B cell (primary cell): ENCODE measurements at regions not wholly inside any gene's neighbourhood (a gene's known extent, or its start where the extent isn't known, plus 50 kb on each side); places are given as distances from the start of the nearest gene placed in this dataset.

ENCODE experiments used
- CTCF ChIP-seq: fragments of 200-600 bp; IDR thresholded peaks from one replicate; pipeline ENCODE4 v1.8.0; 2022; ENCODE audit warnings: antibody characterized with exemption, mild to moderate bottlenecking
- EZH2 ChIP-seq: IDR thresholded peaks from 2 replicates; pipeline ENCODE4 v1.6.1; 2012; ENCODE audit warnings: borderline replicate concordance, low read depth, mild to moderate bottlenecking, moderate library complexity, low read length; ENCODE audit not compliant: insufficient read depth, poor library complexity, severe bottlenecking

GRCh38 chr17:6205525-6205924 is 135.3 kb downstream of the WSCD1 start:
- TF ChIP-seq CTCF (no peak), EZH2 (no peak)
